Left ventricle myocardium inferior (tissue), 1 donor: ENCODE measurements at regions not wholly inside any gene's neighbourhood (a gene's known extent, or its start where the extent isn't known, plus 50 kb on each side); places are given as distances from the start of the nearest gene placed in this dataset.

ENCODE experiments used
- DNase-seq: peaks from one replicate; pipeline ENCODE4 v3.0.0-alpha.2; 2020
- H3K27ac ChIP-seq: fragments of 200-600 bp; replicated peaks from 2 replicates; pipeline ENCODE4 v1.8.0; 2021
- H3K27me3 ChIP-seq: fragments of 200-600 bp; 2 replicates; pipeline ENCODE4 v1.8.0; 2021; ENCODE audit warnings: low read depth
- H3K36me3 ChIP-seq: fragments of 200-600 bp; 2 replicates; pipeline ENCODE4 v1.8.0; 2021
- H3K4me1 ChIP-seq: fragments of 200-600 bp; 2 replicates; pipeline ENCODE4 v1.8.0; 2021
- H3K4me3 ChIP-seq: fragments of 200-600 bp; 2 replicates; pipeline ENCODE4 v1.8.0; 2021; ENCODE audit warnings: mild to moderate bottlenecking, moderate library complexity
- H3K9me3 ChIP-seq: fragments of 200-600 bp; replicated peaks from 2 replicates; pipeline ENCODE4 v1.8.0; 2021
- intact Hi-C: fragments of 100-400 bp; cut with micrococcal nuclease; formaldehyde crosslinking; loops from one replicate; pipeline ENCODE4 v1.11.0; 2022
- TF ChIP-seq, protein P1 (sequence below): fragments of 200-600 bp; IDR thresholded peaks from 2 replicates; pipeline ENCODE4 v1.8.0; 2021; ENCODE audit warnings: antibody characterized with exemption, mild to moderate bottlenecking, borderline replicate concordance
- donor health status: DM: no; HTN: yes; CAD: no; lungs with severe emphysema.

DNA sequence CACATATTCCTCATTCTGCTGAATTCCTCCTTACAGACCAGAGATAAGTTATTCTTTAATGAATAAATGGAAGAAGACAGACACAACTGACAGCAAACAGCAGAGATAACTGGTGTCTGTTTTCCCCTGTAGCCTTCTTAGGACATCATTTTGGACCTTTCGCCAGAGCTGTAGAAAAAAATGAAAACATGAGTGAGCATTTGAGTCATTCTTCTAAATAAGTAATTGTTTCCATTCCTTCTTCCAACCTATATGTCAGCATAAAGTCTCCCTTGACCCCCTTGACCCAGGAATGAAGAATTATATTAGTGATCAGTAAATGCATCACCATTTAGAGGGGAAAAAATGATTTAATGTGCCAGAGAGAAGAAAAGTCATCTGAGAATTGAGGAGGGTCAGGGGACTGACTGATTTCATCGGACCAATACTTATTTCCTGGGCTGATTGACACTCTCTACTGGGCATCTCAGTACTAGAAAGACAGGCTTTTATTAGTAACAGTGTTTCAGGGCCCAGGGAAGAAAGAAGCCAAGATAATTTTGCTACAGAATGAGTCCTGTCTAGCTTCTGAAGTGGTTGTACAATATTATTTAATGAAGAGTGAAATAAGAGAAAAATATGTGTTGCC, 597.0 kb downstream of the PSAT1 start:
- H3K27ac ChIP-seq: no peak overlapping the region
- intact Hi-C loops: no loop called here
- peaks cover 17% of the 10 kb centered on the region for H3K9me3 ChIP-seq
- no peaks in the 10 kb centered on the region for H3K27me3 ChIP-seq
- no peak overlapping the region for H3K4me3 ChIP-seq
- TF ChIP-seq, protein P1, sequence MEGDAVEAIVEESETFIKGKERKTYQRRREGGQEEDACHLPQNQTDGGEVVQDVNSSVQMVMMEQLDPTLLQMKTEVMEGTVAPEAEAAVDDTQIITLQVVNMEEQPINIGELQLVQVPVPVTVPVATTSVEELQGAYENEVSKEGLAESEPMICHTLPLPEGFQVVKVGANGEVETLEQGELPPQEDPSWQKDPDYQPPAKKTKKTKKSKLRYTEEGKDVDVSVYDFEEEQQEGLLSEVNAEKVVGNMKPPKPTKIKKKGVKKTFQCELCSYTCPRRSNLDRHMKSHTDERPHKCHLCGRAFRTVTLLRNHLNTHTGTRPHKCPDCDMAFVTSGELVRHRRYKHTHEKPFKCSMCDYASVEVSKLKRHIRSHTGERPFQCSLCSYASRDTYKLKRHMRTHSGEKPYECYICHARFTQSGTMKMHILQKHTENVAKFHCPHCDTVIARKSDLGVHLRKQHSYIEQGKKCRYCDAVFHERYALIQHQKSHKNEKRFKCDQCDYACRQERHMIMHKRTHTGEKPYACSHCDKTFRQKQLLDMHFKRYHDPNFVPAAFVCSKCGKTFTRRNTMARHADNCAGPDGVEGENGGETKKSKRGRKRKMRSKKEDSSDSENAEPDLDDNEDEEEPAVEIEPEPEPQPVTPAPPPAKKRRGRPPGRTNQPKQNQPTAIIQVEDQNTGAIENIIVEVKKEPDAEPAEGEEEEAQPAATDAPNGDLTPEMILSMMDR: no peak
- DNase-seq: no peak
- H3K36me3 ChIP-seq: no peaks in the 10 kb centered on the region
- H3K4me1 ChIP-seq: no peaks in the 10 kb centered on the region

DNA sequence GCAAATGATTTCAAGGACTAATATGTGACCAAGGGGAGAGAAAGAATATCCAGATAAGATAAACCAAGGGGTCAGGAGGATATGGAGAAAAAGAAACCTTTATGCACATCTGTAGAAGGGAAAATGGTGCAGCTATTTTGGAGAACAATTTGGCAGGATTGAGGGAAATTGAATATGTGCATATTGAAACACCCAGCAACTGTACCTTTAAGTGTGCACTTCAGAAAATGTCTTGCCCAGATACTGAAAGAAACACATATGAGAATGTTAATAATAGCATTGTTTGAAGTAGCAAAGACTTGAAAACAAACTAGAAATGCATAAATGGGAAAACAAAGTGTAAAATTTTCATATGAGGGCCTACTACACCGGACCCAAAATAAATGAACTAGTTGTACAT, 599.6 kb downstream of the PSAT1 start:
- no peak for DNase-seq
- TF ChIP-seq, protein P1: no peak
- intact Hi-C loops: no loop called here
- Histone ChIP-seq H3K4me3 (no peak overlapping the region), H3K27ac (no peak overlapping the region), H3K27me3 (no peaks in the 10 kb centered on the region), H3K9me3 (peaks cover 2% of the 10 kb centered on the region), H3K36me3 (no peaks in the 10 kb centered on the region), H3K4me1 (no peaks in the 10 kb centered on the region)

DNA sequence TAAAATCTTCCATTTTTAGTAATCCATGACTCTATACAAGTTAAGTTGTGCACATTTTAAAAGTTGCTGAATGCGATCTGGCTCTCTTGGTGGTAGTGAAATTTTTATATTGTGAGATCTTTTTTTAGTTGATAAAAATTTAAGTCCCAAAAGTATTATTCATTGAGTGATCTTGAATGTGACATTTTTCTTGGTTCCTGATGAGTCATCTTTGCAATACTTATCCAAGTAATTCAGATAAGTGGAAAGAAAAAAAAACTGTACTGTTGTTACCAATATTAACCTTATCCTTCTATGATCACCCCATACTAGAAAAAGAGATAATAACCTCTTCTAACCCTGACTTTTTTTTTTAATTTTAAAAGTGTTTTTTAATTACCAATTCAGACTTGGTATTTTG, 601.3 kb downstream of the PSAT1 start:
- DNase-seq: no peak
- H3K4me3 ChIP-seq: no peak overlapping the region
- TF ChIP-seq, protein P1: no peak
- no peaks in the 10 kb centered on the region for H3K36me3 ChIP-seq
- no peak overlapping the region for H3K27ac ChIP-seq
- no peaks in the 10 kb centered on the region for H3K9me3 ChIP-seq
- H3K27me3 ChIP-seq: no peaks in the 10 kb centered on the region
- no peaks in the 10 kb centered on the region for H3K4me1 ChIP-seq
- intact Hi-C loops: no loop called here

DNA sequence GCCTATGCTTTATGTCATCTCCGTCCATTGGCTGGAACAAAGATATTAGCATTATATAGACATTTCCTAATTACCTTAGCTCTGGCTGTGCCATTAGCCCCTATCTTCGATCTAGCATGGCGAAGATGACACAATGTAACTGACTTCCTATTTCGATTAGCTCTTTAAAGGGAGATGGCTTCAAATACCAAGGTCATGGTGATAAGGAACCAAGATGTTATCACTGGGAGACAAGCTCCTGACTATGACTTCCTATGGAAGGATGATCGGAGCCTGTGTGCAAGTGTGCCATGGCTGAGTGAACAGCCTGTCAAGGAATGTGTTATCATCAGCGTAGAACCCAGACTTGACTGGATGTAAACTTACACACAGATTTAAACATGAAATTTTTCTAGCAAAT, 602.1 kb downstream of the PSAT1 start:
- Histone ChIP-seq H3K36me3 (no peaks in the 10 kb centered on the region), H3K27ac (no peak overlapping the region), H3K4me1 (no peaks in the 10 kb centered on the region), H3K27me3 (no peaks in the 10 kb centered on the region), H3K4me3 (no peak overlapping the region), H3K9me3 (no peaks in the 10 kb centered on the region)
- intact Hi-C loops: no loop called here
- DNase-seq: no peak
- TF ChIP-seq, protein P1: no peak

DNA sequence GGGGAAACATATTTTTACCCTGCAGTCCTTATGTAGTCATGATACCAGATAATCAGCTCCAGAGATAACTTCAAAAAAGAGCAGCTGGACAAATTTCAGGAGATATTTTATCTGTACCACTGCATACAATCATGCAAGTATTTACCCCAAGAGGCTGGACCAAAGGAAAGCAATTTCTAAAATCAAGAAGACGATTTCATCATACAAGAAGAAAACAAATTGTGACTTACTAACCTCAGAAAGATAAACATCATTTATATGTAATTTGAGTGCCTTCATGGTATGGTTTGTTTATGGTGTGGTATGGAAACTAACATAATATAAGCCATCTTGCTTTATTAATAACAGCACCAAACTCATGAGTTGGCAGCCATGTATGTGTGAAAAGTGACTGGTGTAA, 603.6 kb downstream of the PSAT1 start:
- Histone ChIP-seq H3K27ac (no peak overlapping the region), H3K4me1 (no peaks in the 10 kb centered on the region), H3K4me3 (no peak overlapping the region), H3K36me3 (no peaks in the 10 kb centered on the region), H3K27me3 (no peaks in the 10 kb centered on the region), H3K9me3 (no peaks in the 10 kb centered on the region)
- TF ChIP-seq, protein P1: no peak
- no peak for DNase-seq
- intact Hi-C loops: no loop called here
